Hepatocyte (in vitro differentiated cells): ENCODE measurements at regions not wholly inside any gene's neighbourhood (a gene's known extent, or its start where the extent isn't known, plus 50 kb on each side); places are given as distances from the start of the nearest gene placed in this dataset.
"Not testable (repeated sequence)": the region's sequence is repeated elsewhere in the genome, so short reads cannot be mapped to it uniquely, and the experiment has no call there.

ENCODE experiments used
- DNase-seq: peaks from one replicate; pipeline ENCODE4 v3.0.0-alpha.2; 2016; ENCODE audit warnings: low spot score
- H2AFZ ChIP-seq: fragments of 200-600 bp; sonication (generic); 2 replicates; pipeline ENCODE4 v1.6.0; 2016; ENCODE audit warnings: antibody characterized with exemption, mild to moderate bottlenecking
- H3K27ac ChIP-seq: fragments of 200-600 bp; sonication (generic); 2 replicates; pipeline ENCODE4 v1.5.1; 2016; ENCODE audit warnings: mild to moderate bottlenecking
- H3K27me3 ChIP-seq: fragments of 200-600 bp; sonication (generic); 2 replicates; pipeline ENCODE4 v1.6.1; 2016
- H3K36me3 ChIP-seq: fragments of 200-600 bp; sonication (generic); replicated peaks from 2 replicates; pipeline ENCODE4 v1.5.1; 2016; ENCODE audit warnings: low read depth; ENCODE audit not compliant: insufficient read depth
- H3K4me1 ChIP-seq: fragments of 200-600 bp; sonication (generic); 2 replicates; pipeline ENCODE4 v1.5.1; 2016; ENCODE audit warnings: mild to moderate bottlenecking, moderate library complexity; ENCODE audit not compliant: insufficient read depth
- H3K4me2 ChIP-seq: fragments of 200-600 bp; sonication (generic); 2 replicates; pipeline ENCODE4 v1.6.0; 2016
- H3K4me3 ChIP-seq: fragments of 200-600 bp; sonication (generic); 2 replicates; pipeline ENCODE4 v1.5.1; 2016; ENCODE audit warnings: mild to moderate bottlenecking
- H3K79me2 ChIP-seq: fragments of 200-600 bp; sonication (generic); 2 replicates; pipeline ENCODE4 v1.6.0; 2017; ENCODE audit warnings: mild to moderate bottlenecking
- H3K9me2 ChIP-seq: fragments of 200-600 bp; sonication (generic); replicated peaks from 2 replicates; pipeline ENCODE4 v1.6.0; 2017; ENCODE audit warnings: mild to moderate bottlenecking; ENCODE audit not compliant: insufficient read depth
- H3K9me3 ChIP-seq: fragments of 200-600 bp; sonication (generic); 2 replicates; pipeline ENCODE4 v1.5.1; 2016; ENCODE audit warnings: low read depth, mild to moderate bottlenecking
- H4K20me1 ChIP-seq: fragments of 200-600 bp; sonication (generic); 2 replicates; pipeline ENCODE4 v1.6.0; 2016; ENCODE audit warnings: mild to moderate bottlenecking; ENCODE audit not compliant: insufficient read depth, poor library complexity, severe bottlenecking
- CTCF ChIP-seq: fragments of 200-600 bp; sonication (generic); IDR thresholded peaks from 2 replicates; pipeline ENCODE4 v1.5.1; 2016; ENCODE audit warnings: antibody characterized with exemption, mild to moderate bottlenecking; ENCODE audit not compliant: poor library complexity
- EZH2 ChIP-seq: fragments of 200-600 bp; sonication (generic); IDR thresholded peaks from 2 replicates; pipeline ENCODE4 v1.6.1; 2016; ENCODE audit warnings: antibody characterized with exemption, mild to moderate bottlenecking, borderline replicate concordance
- EZH2phosphoT487 ChIP-seq: fragments of 200-600 bp; sonication (generic); IDR thresholded peaks from one replicate; pipeline ENCODE4 v1.6.1; 2018; ENCODE audit warnings: antibody characterized with exemption, mild to moderate bottlenecking, low read depth, moderate library complexity; ENCODE audit not compliant: unreplicated experiment, severe bottlenecking
- WGBS: methylation state at CpG from one replicate; pipeline ENCODE4 v1.1.6; 2016; ENCODE audit warnings: low lambda C conversion rate; ENCODE audit errors: missing lambda C conversion rate; 5-methylcytosine and 5-hydroxymethylcytosine counted together

- 89% methylated on average over 5 of the region's 5 CpGs for WGBS
- no peak for TF ChIP-seq EZH2
- no peak for TF ChIP-seq CTCF
- no peak for TF ChIP-seq EZH2phosphoT487
- H3K4me1 ChIP-seq: no peaks in the 10 kb centered on the region
- no peak for DNase-seq
- H3K27me3 ChIP-seq: no peaks in the 10 kb centered on the region
- no peak overlapping the region for H2AFZ ChIP-seq
- H4K20me1 ChIP-seq: no peaks in the 10 kb centered on the region
- no peaks in the 10 kb centered on the region for H3K36me3 ChIP-seq
- no peaks in the 10 kb centered on the region for H3K79me2 ChIP-seq
- no peaks in the 10 kb centered on the region for H3K9me2 ChIP-seq
- H3K4me3 ChIP-seq: no peak overlapping the region
- no peak overlapping the region for H3K4me2 ChIP-seq
- no peak overlapping the region for H3K27ac ChIP-seq
- H3K9me3 ChIP-seq: no peaks in the 10 kb centered on the region
These were observed 838.7 kb downstream of the RNF144A start for GRCh38 chr2:7755879-7756278.

- no peaks in the 10 kb centered on the region for H3K36me3 ChIP-seq
- no peak overlapping the region for H3K4me2 ChIP-seq
- no peak for DNase-seq
- no peaks in the 10 kb centered on the region for H3K27me3 ChIP-seq
- WGBS: 97% methylated on average over 3 of the region's 3 CpGs
- H4K20me1 ChIP-seq: no peaks in the 10 kb centered on the region
- no peaks in the 10 kb centered on the region for H3K4me1 ChIP-seq
- no peaks in the 10 kb centered on the region for H3K9me2 ChIP-seq
- no peaks in the 10 kb centered on the region for H3K9me3 ChIP-seq
- no peak overlapping the region for H3K4me3 ChIP-seq
- no peak overlapping the region for H3K27ac ChIP-seq
- H2AFZ ChIP-seq: no peak overlapping the region
- no peak for TF ChIP-seq EZH2
- TF ChIP-seq CTCF: no peak
- TF ChIP-seq EZH2phosphoT487: no peak
- no peaks in the 10 kb centered on the region for H3K79me2 ChIP-seq
These were observed 841.0 kb downstream of the RNF144A start for GRCh38 chr2:7758073-7758759.

- TF ChIP-seq EZH2phosphoT487 (no peak), CTCF (no peak)
- Histone ChIP-seq H3K9me2 (no peaks in the 10 kb centered on the region), H3K27me3 (no peaks in the 10 kb centered on the region), H3K4me2 (no peak overlapping the region), H3K9me3 (no peaks in the 10 kb centered on the region), H4K20me1 (no peaks in the 10 kb centered on the region), H3K4me3 (no peak overlapping the region), H3K79me2 (no peaks in the 10 kb centered on the region), H3K36me3 (no peaks in the 10 kb centered on the region), H3K27ac (no peak overlapping the region), H2AFZ (no peak overlapping the region), H3K4me1 (no peaks in the 10 kb centered on the region)
- DNase-seq: no peak
- 93% methylated on average over 3 of the region's 3 CpGs for WGBS
These were observed 842.7 kb downstream of the RNF144A start for GRCh38 chr2:7759898-7760297.

GRCh38 chr2:7763418-7763817 lies 846.2 kb downstream of the RNF144A start:
- not testable (repeated sequence) for H3K4me3 ChIP-seq, H3K27ac ChIP-seq, H3K79me2 ChIP-seq, H3K4me1 ChIP-seq, H4K20me1 ChIP-seq, H3K9me2 ChIP-seq, DNase-seq, H3K4me2 ChIP-seq, H2AFZ ChIP-seq, H3K27me3 ChIP-seq, H3K9me3 ChIP-seq, H3K36me3 ChIP-seq
- WGBS: 95% methylated on average over 3 of the region's 3 CpGs
